Small intestine (tissue), 7 donors: ENCODE measurements at regions not wholly inside any gene's neighbourhood (a gene's known extent, or its start where the extent isn't known, plus 50 kb on each side); places are given as distances from the start of the nearest gene placed in this dataset.
"Not testable (repeated sequence)": the region's sequence is repeated elsewhere in the genome, so short reads cannot be mapped to it uniquely, and the experiment has no call there.

Source experiments
- DNase-seq, 2 donors: peaks; one replicate each; pipeline versions ENCODE4 v3.0.0 to v3.0.0-alpha.2; 2013
- FAIRE-seq: peaks from 2 replicates; lab custom pipeline; 2012; peaks lifted over from hg19 to GRCh38; lab: Jason Lieb, UNC
- H3K27ac ChIP-seq, 3 donors: one replicate each; pipeline ENCODE4 v1.5.1; 2013; ENCODE audit warnings: low read length in 2 of 3, mild to moderate bottlenecking in 2 of 3, control low read depth in 1 of 3, inconsistent platforms in 1 of 3, low read depth in 1 of 3, moderate library complexity in 1 of 3
- H3K27me3 ChIP-seq, 3 donors: one replicate each; pipeline ENCODE4 v1.6.1; 2013; ENCODE audit warnings: low read length in 3 of 3, inconsistent platforms in 1 of 3; ENCODE audit not compliant: control insufficient read depth in 3 of 3, insufficient read depth in 3 of 3
- H3K36me3 ChIP-seq, 3 donors: one replicate each; pipeline ENCODE4 v1.6.1; 2013; ENCODE audit warnings: low read length in 3 of 3, inconsistent platforms in 1 of 3, low read depth in 1 of 3, mild to moderate bottlenecking in 1 of 3, moderate library complexity in 1 of 3; ENCODE audit not compliant: control insufficient read depth in 3 of 3, insufficient read depth in 2 of 3
- H3K4me1 ChIP-seq, 3 donors: one replicate each; pipeline ENCODE4 v1.6.1; 2013; ENCODE audit warnings: low read length in 2 of 3, inconsistent platforms in 1 of 3, low read depth in 1 of 3, mild to moderate bottlenecking in 1 of 3, moderate library complexity in 1 of 3; ENCODE audit not compliant: control insufficient read depth in 3 of 3, insufficient read depth in 2 of 3
- H3K4me3 ChIP-seq, 3 donors: one replicate each; pipeline ENCODE4 v1.5.1; 2013; ENCODE audit warnings: low read length in 3 of 3, control low read depth in 1 of 3, inconsistent platforms in 1 of 3, low read depth in 1 of 3, mild to moderate bottlenecking in 1 of 3, moderate library complexity in 1 of 3
- H3K9me3 ChIP-seq, 2 donors: one replicate each; pipeline ENCODE4 v1.6.1; 2013; ENCODE audit warnings: low read depth in 1 of 2, low read length in 1 of 2; ENCODE audit not compliant: control insufficient read depth in 2 of 2, insufficient read depth in 1 of 2
- WGBS, 3 donors: extraction: QIAGEN DNeasy Blood & Tissue Kit; methylation state at CpG; one replicate each; pipeline ENCODE4 v1.1.7; 2013; 5-methylcytosine and 5-hydroxymethylcytosine counted together
- donor health status: healthy with polysubstance abuse.
- donor health status: control.
- donor health status: control.
- donor health status: Bipolar disorder and iron deficiency.
- donor health status: healthy.

- not testable (repeated sequence) for H3K27ac ChIP-seq, DNase-seq, H3K36me3 ChIP-seq, H3K9me3 ChIP-seq, H3K4me1 ChIP-seq, H3K27me3 ChIP-seq, FAIRE-seq, H3K4me3 ChIP-seq
- WGBS, 3 donors, result 95 to 97% methylated on average over 11 to 24 of the region's 34 CpGs; no CpG with 5 or more reads in 1 of the 3 donors
These were observed 1615.5 kb upstream of the C9orf72 start for GRCh38 chr9:29188771-29189170.

GRCh38 chr9:29189221-29189620 is 1615.9 kb upstream of the C9orf72 start:
- DNase-seq, FAIRE-seq, H3K9me3 ChIP-seq, H3K4me3 ChIP-seq, H3K4me1 ChIP-seq, H3K27ac ChIP-seq, H3K36me3 ChIP-seq, H3K27me3 ChIP-seq: not testable (repeated sequence)
- 95 to 98% (median 96%) methylated on average over 24 to 33 of the region's 33 CpGs for WGBS, 3 donors

GRCh38 chr9:29198861-29199260 is 1625.6 kb upstream of the C9orf72 start:
- Histone ChIP-seq H3K4me3 (no peak overlapping the region), H3K27me3 (no peaks in the 10 kb centered on the region), H3K9me3 (no peaks in the 10 kb centered on the region), H3K4me1 (no peaks in the 10 kb centered on the region), H3K27ac (no peak overlapping the region), H3K36me3 (no peaks in the 10 kb centered on the region)
- FAIRE-seq, result no peak
- DNase-seq, result no peak
- 76 to 87% (median 79%) methylated on average over 4 of the region's 4 CpGs for WGBS, 3 donors

GRCh38 chr9:29199975-29200374 is 1626.7 kb upstream of the C9orf72 start:
- Histone ChIP-seq H3K4me1 (no peaks in the 10 kb centered on the region), H3K27me3 (no peaks in the 10 kb centered on the region), H3K27ac (no peak overlapping the region), H3K9me3 (no peaks in the 10 kb centered on the region), H3K4me3 (no peak overlapping the region), H3K36me3 (no peaks in the 10 kb centered on the region)
- FAIRE-seq (no peak), DNase-seq (no peak)
- 79 to 83% (median 81%) methylated on average over 3 of the region's 3 CpGs for WGBS, 3 donors

- Histone ChIP-seq H3K27ac (no peak overlapping the region), H3K9me3 (no peaks in the 10 kb centered on the region), H3K4me1 (no peaks in the 10 kb centered on the region), H3K4me3 (no peak overlapping the region), H3K27me3 (no peaks in the 10 kb centered on the region), H3K36me3 (no peaks in the 10 kb centered on the region)
- DNase-seq, result no peak
- FAIRE-seq, result no peak
- 75 to 85% (median 81%) methylated on average over 3 of the region's 3 CpGs for whole genome bisulfite sequencing, 3 donors
These were observed 1627.4 kb upstream of the C9orf72 start for GRCh38 chr9:29200650-29201049.

DNA sequence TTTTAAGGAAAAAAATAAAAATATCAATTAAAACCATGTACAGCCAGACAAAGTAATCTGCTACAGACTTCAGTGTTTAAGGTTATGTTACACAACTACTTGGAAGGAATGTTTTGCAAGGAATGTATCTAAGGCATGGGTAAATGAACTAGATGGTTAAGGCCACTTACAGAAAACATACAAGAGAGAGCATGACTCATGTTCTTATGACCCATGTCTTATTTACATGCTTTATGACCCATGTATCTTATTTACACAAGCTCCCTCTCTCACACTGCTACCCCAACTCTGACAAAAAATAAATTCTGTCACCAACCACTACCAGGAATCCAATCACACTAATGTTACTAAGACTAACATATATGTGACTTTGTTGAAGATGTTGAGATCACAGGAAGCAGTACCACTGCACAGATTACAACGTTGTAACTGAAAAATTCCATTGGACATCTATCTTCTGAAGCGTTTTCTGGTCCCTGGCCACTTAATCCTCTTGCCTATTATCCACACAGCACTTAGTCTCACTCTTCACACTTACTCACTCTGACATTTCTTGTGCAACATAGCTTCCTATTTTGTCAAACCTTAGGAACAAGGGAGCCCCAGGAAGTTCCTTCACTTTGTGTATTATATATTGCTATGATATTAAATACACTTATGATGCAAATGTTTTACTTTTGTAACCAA is 1630.1 kb upstream of the C9orf72 start:
- H3K36me3 ChIP-seq, result no peaks in the 10 kb centered on the region
- no peak overlapping the region for H3K27ac ChIP-seq
- no peaks in the 10 kb centered on the region for H3K27me3 ChIP-seq
- 35 to 51% (median 39%) methylated on average over 2 of the region's 2 CpGs for WGBS, 3 donors
- DNase-seq, result no peak
- H3K4me1 ChIP-seq, result no peaks in the 10 kb centered on the region
- H3K4me3 ChIP-seq, result no peak overlapping the region
- H3K9me3 ChIP-seq, result no peaks in the 10 kb centered on the region
- FAIRE-seq, result no peak

DNA sequence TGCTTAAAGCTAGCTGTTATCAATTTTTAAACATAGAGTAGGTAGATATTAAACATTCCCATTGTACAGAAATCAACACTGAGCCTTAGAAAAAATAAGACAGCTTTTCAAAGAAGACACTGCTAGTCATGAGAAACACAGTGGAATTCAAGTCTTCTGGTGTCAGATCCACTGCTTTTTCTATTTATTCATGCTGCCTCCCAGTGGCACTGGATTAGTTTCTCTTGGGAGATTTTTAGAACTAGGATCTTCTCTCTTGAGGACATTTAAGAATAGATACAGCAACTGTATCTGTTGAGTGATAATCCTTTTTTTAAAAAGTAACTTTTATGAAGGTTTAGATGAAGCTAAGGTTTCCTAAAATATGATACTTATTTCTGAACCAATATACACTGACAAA is 1635.4 kb upstream of the C9orf72 start:
- DNase-seq (no peak), FAIRE-seq (no peak)
- no peak overlapping the region for H3K27ac ChIP-seq
- H3K4me1 ChIP-seq, result peaks cover 0 to 7% (median 4%) of the 10 kb centered on the region in 3 donors
- H3K36me3 ChIP-seq, result no peaks in the 10 kb centered on the region
- peaks cover 2 to 24% (median 22%) of the 10 kb centered on the region in 3 donors for H3K27me3 ChIP-seq
- H3K4me3 ChIP-seq, result no peak overlapping the region
- H3K9me3 ChIP-seq, result no peaks in the 10 kb centered on the region

GRCh38 chr9:29209748-29210291 is 1636.5 kb upstream of the C9orf72 start:
- no peak for FAIRE-seq
- peaks cover 2 to 35% (median 32%) of the 10 kb centered on the region in 3 donors for H3K27me3 ChIP-seq

More at GRCh38 chr9:29209748-29210291, 1636.5 kb upstream of the C9orf72 start:
- Histone ChIP-seq H3K9me3 (no peaks in the 10 kb centered on the region), H3K27ac (no peak overlapping the region), H3K36me3 (no peaks in the 10 kb centered on the region), H3K4me3 (no peak overlapping the region), H3K4me1 (peaks cover 0 to 7% (median 4%) of the 10 kb centered on the region in 3 donors)
- DNase-seq, result no peak
- WGBS, 3 donors, result 26 to 44% (median 31%) methylated on average over 2 of the region's 2 CpGs
